ENCODE measurements at regions not wholly inside any gene's neighbourhood (a gene's known extent, or its start where the extent isn't known, plus 50 kb on each side); places are given as distances from the start of the nearest gene placed in this dataset.

DNA sequence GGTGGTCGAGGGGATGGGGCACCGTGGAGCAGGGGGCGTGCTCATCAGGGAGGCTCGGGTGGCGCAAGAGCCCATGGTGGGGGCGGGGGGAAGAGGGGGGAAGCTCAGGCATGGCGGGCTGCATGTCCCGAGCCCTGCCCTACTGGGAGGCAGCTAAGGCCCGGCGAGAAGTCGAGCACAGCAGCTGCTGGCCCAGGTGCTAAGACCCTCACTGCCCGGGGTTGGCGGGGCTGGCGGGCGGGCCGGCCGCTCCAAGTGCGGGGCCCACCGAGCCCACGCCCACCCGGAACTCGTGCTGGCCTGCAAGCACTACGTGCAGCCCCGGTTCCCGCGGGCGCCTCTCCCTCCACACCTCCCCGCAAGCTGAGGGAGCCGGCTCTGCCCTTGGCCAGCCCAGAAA lies 55.0 kb upstream of the FAM171A1 start:
- TF ChIP-seq, protein P1, sequence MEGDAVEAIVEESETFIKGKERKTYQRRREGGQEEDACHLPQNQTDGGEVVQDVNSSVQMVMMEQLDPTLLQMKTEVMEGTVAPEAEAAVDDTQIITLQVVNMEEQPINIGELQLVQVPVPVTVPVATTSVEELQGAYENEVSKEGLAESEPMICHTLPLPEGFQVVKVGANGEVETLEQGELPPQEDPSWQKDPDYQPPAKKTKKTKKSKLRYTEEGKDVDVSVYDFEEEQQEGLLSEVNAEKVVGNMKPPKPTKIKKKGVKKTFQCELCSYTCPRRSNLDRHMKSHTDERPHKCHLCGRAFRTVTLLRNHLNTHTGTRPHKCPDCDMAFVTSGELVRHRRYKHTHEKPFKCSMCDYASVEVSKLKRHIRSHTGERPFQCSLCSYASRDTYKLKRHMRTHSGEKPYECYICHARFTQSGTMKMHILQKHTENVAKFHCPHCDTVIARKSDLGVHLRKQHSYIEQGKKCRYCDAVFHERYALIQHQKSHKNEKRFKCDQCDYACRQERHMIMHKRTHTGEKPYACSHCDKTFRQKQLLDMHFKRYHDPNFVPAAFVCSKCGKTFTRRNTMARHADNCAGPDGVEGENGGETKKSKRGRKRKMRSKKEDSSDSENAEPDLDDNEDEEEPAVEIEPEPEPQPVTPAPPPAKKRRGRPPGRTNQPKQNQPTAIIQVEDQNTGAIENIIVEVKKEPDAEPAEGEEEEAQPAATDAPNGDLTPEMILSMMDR (IDR thresholded peaks at IDR 0.05), result no peak
- TF ChIP-seq POLR2A (IDR thresholded peaks at IDR 0.05), result no peak

Measured in Peyer's patch (tissue), 4 donors.